GM06990 (cell line): ENCODE measurements at regions not wholly inside any gene's neighbourhood (a gene's known extent, or its start where the extent isn't known, plus 50 kb on each side); places are given as distances from the start of the nearest gene placed in this dataset.

Experiments
- DNase-seq: peaks from one replicate; pipeline ENCODE4 v3.0.0-alpha.2; 2011; ENCODE audit not compliant: insufficient read length; ENCODE audit errors: extremely low read depth
- H3K27me3 ChIP-seq: replicated peaks from 2 replicates; pipeline ENCODE4 v1.6.0; 2011; ENCODE audit warnings: low read length; ENCODE audit not compliant: control insufficient read depth, insufficient read depth
- H3K36me3 ChIP-seq: 2 replicates; pipeline ENCODE4 v1.5.1; 2011; ENCODE audit warnings: low read length; ENCODE audit not compliant: control insufficient read depth, insufficient read depth
- H3K4me3 ChIP-seq: replicated peaks from 2 replicates; pipeline ENCODE4 v1.5.1; 2011; ENCODE audit warnings: low read depth, mild to moderate bottlenecking, control low read depth, low read length
- CTCF ChIP-seq: IDR thresholded peaks from 2 replicates; pipeline ENCODE4 v1.5.1; 2011; ENCODE audit warnings: low read length, control low read depth, mild to moderate bottlenecking, inconsistent platforms; ENCODE audit not compliant: insufficient read depth, poor library complexity, severe bottlenecking

GRCh38 chr21:24097181-24097580 lies 1510.1 kb downstream of the MRPL39 start:
- no peaks in the 10 kb centered on the region for H3K27me3 ChIP-seq
- DNase-seq, result no peak
- no peak overlapping the region for H3K4me3 ChIP-seq
- TF ChIP-seq CTCF, result no peak
- no peaks in the 10 kb centered on the region for H3K36me3 ChIP-seq

- no peak overlapping the region for H3K4me3 ChIP-seq
- no peak for TF ChIP-seq CTCF
- no peaks in the 10 kb centered on the region for H3K27me3 ChIP-seq
- no peaks in the 10 kb centered on the region for H3K36me3 ChIP-seq
- DNase-seq, result no peak
Observed at GRCh38 chr21:24096651-24097050, 1510.6 kb downstream of the MRPL39 start.

- H3K4me3 ChIP-seq, result no peak overlapping the region
- DNase-seq, result no peak
- no peak for TF ChIP-seq CTCF
- H3K27me3 ChIP-seq, result no peaks in the 10 kb centered on the region
- no peaks in the 10 kb centered on the region for H3K36me3 ChIP-seq
Observed at GRCh38 chr21:24093032-24093431, 1514.2 kb downstream of the MRPL39 start.

GRCh38 chr21:24076179-24076578 lies 1531.1 kb downstream of the MRPL39 start:
- no peak for DNase-seq
- Histone ChIP-seq H3K27me3 (no peaks in the 10 kb centered on the region), H3K4me3 (no peak overlapping the region)

GRCh38 chr21:24055696-24056095 lies 1551.6 kb downstream of the MRPL39 start:
- no peak for DNase-seq
- H3K36me3 ChIP-seq, result no peaks in the 10 kb centered on the region
- no peaks in the 10 kb centered on the region for H3K27me3 ChIP-seq
- no peak overlapping the region for H3K4me3 ChIP-seq
- TF ChIP-seq CTCF, result no peak

More at GRCh38 chr21:24076179-24076578, 1531.1 kb downstream of the MRPL39 start:
- H3K36me3 ChIP-seq, result no peaks in the 10 kb centered on the region
- no peak for TF ChIP-seq CTCF

GRCh38 chr21:24050231-24050630 lies 1557.0 kb downstream of the MRPL39 start:
- DNase-seq, result no peak

More at GRCh38 chr21:24050231-24050630, 1557.0 kb downstream of the MRPL39 start:
- Histone ChIP-seq H3K36me3 (no peaks in the 10 kb centered on the region), H3K27me3 (no peaks in the 10 kb centered on the region), H3K4me3 (no peak overlapping the region)
- no peak for TF ChIP-seq CTCF
